GM12878 (cell line): ENCODE measurements at regions not wholly inside any gene's neighbourhood (a gene's known extent, or its start where the extent isn't known, plus 50 kb on each side); places are given as distances from the start of the nearest gene placed in this dataset.

Experiments
- ATAC-seq: fragments of 200-7000 bp; cut with Tn5 transposase; 3 replicates; pipeline ENCODE4 v1.9.1; 2020; ENCODE audit warnings: mild to moderate bottlenecking, moderate library complexity
- BruUV-seq: library from RNA; stranded (reverse); fragments of 400-500 nt; replicated peaks from 2 replicates; lab custom pipeline; 2021; lab: Mats Ljungman, UMichigan
- CTCF ChIA-PET: fragments of 300-600 bp; sonication (Branson Sonifier 250); formaldehyde crosslinking; extraction: SDS; loops from one replicate; lab custom pipeline; 2021; ENCODE audit warnings: inconsistent platforms; lab: Yijun Ruan, JAX
- POLR2A ChIA-PET: fragments of 350-600 bp; formaldehyde crosslinking; extraction: SDS; loops from one replicate; lab custom pipeline; 2021; ENCODE audit warnings: inconsistent platforms; lab: Charles Lee
- RAD21 ChIA-PET: fragments of 300-600 bp; sonication (Branson Sonifier 250); formaldehyde crosslinking; loops from one replicate; lab custom pipeline; 2023; ENCODE audit warnings: antibody characterized with exemption; ENCODE audit not compliant: unreplicated experiment; lab: Charles Lee
- SMC1A ChIA-PET: fragments of 300-600 bp; sonication (Branson Sonifier 250); formaldehyde crosslinking; loops from one replicate; lab custom pipeline; 2023; ENCODE audit not compliant: unreplicated experiment, uncharacterized antibody; lab: Charles Lee
- DNase-seq: peaks from one replicate; pipeline ENCODE4 v3.0.0-alpha.2; 2011; ENCODE audit warnings: low read depth, low spot score
- FAIRE-seq: peaks from 3 replicates; lab custom pipeline; 2011; peaks lifted over from hg19 to GRCh38; lab: Jason Lieb, UNC
- H2AFZ ChIP-seq: 2 replicates; pipeline ENCODE4 v1.6.0; 2011; ENCODE audit warnings: low read depth, low read length, control low read depth; ENCODE audit not compliant: control insufficient read depth
- H3K27ac ChIP-seq: 2 replicates; pipeline ENCODE4 v1.5.1; 2011; ENCODE audit warnings: control low read depth; ENCODE audit not compliant: control insufficient read depth, insufficient read depth
- H3K27me3 ChIP-seq, 2 experiments: replicated peaks in 1 of 2; 2 replicates each; pipeline versions ENCODE4 v1.6.0 to v1.6.1; 2011; ENCODE audit warnings: low read length in 1 of 2; ENCODE audit not compliant: control insufficient read depth in 2 of 2, insufficient read depth in 2 of 2
- H3K36me3 ChIP-seq, 2 experiments: 2 replicates each; pipeline ENCODE4 v1.5.1; 2011; ENCODE audit warnings: low read length in 1 of 2; ENCODE audit not compliant: control insufficient read depth in 2 of 2, insufficient read depth in 2 of 2
- H3K4me1 ChIP-seq: 2 replicates; pipeline ENCODE4 v1.6.1; 2011; ENCODE audit warnings: mild to moderate bottlenecking, low read length, moderate library complexity, mixed read lengths; ENCODE audit not compliant: control insufficient read depth, insufficient read depth
- H3K4me2 ChIP-seq: 2 replicates; pipeline ENCODE4 v1.6.0; 2011; ENCODE audit warnings: control low read depth; ENCODE audit not compliant: control insufficient read depth, insufficient read depth
- H3K4me3 ChIP-seq: fragments of 200-600 bp; sonication (generic); 2 replicates; pipeline ENCODE4 v1.5.1; 2016
- H3K79me2 ChIP-seq: 2 replicates; pipeline ENCODE4 v1.6.0; 2011; ENCODE audit warnings: low read length; ENCODE audit not compliant: control insufficient read depth, insufficient read depth
- H3K9ac ChIP-seq: 2 replicates; pipeline ENCODE4 v1.8.0; 2011; ENCODE audit warnings: low read length, control low read depth, mixed read lengths; ENCODE audit not compliant: control insufficient read depth, insufficient read depth
- H3K9me3 ChIP-seq: replicated peaks from 3 replicates; pipeline ENCODE4 v1.5.1; 2011; ENCODE audit warnings: mild to moderate bottlenecking, low read length; ENCODE audit not compliant: control insufficient read depth, insufficient read depth
- H4K20me1 ChIP-seq: 2 replicates; pipeline ENCODE4 v1.6.0; 2011; ENCODE audit not compliant: control insufficient read depth, insufficient read depth
- BACH1 ChIP-seq: fragments of 450-650 bp; IDR thresholded peaks from 2 replicates; pipeline ENCODE4 v1.6.1; 2017; ENCODE audit warnings: mild to moderate bottlenecking, borderline replicate concordance
- CBX3 ChIP-seq: fragments of 200-600 bp; sonication (generic); IDR thresholded peaks from 2 replicates; pipeline ENCODE4 v1.6.1; 2016; ENCODE audit warnings: low read depth, borderline replicate concordance
- CREM ChIP-seq: IDR thresholded peaks from 2 replicates; pipeline ENCODE4 v1.6.1; 2014; ENCODE audit warnings: antibody characterized with exemption, low read depth
- FOS ChIP-seq: IDR thresholded peaks from 3 replicates; pipeline ENCODE4 v1.6.1; 2011; ENCODE audit warnings: borderline replicate concordance; ENCODE audit not compliant: insufficient read length; ENCODE audit errors: extremely low read depth
- JUND ChIP-seq: IDR thresholded peaks from 2 replicates; pipeline ENCODE4 v1.6.1; 2012; ENCODE audit warnings: low read depth, mild to moderate bottlenecking, low read length, improper control_type of control experiment, moderate library complexity
- NKRF ChIP-seq: fragments of 450-650 bp; conservative IDR thresholded peaks from 2 replicates; pipeline ENCODE4 v1.6.1; 2017; ENCODE audit warnings: mild to moderate bottlenecking, moderate library complexity
- RAD51 ChIP-seq: fragments of 450-650 bp; IDR thresholded peaks from 2 replicates; pipeline ENCODE4 v1.6.1; 2016; ENCODE audit warnings: moderate library complexity, mild to moderate bottlenecking, inconsistent platforms
- SPI1 ChIP-seq: IDR thresholded peaks from 2 replicates; pipeline ENCODE4 v1.6.1; 2011; ENCODE audit warnings: low read depth, mild to moderate bottlenecking, low read length, moderate library complexity, borderline replicate concordance; ENCODE audit not compliant: insufficient read depth
- SUPT20H ChIP-seq: IDR thresholded peaks from 2 replicates; pipeline ENCODE4 v1.6.1; 2011; ENCODE audit warnings: low read depth, mild to moderate bottlenecking, low read length, moderate library complexity, borderline replicate concordance; ENCODE audit not compliant: control insufficient read depth
- TCF7 ChIP-seq: IDR thresholded peaks from 2 replicates; pipeline ENCODE4 v1.6.1; 2014; ENCODE audit warnings: antibody characterized with exemption, borderline replicate concordance
- ZBED1 ChIP-seq: IDR thresholded peaks from 2 replicates; pipeline ENCODE4 v1.6.1; 2016; ENCODE audit warnings: borderline replicate concordance
- ZNF207 ChIP-seq: fragments of 450-650 bp; IDR thresholded peaks from 2 replicates; pipeline ENCODE4 v1.6.1; 2014; ENCODE audit warnings: antibody characterized with exemption, mild to moderate bottlenecking, borderline replicate concordance
- ZNF274 ChIP-seq: IDR thresholded peaks from one replicate; pipeline ENCODE4 v1.8.0; 2011; ENCODE audit not compliant: insufficient read length, insufficient read depth
- ZNF384 ChIP-seq: IDR thresholded peaks from 2 replicates; pipeline ENCODE4 v1.6.1; 2012; ENCODE audit warnings: low read depth, mild to moderate bottlenecking, low read length, improper control_type of control experiment, borderline replicate concordance
- in situ Hi-C: fragments of 300-500 bp; cut with MboI; formaldehyde crosslinking; loops from 9 replicates; pipeline ENCODE4 v1.14.3; 2018; ENCODE audit warnings: mixed read lengths
- intact Hi-C: fragments of 100-400 bp; cut with micrococcal nuclease; formaldehyde crosslinking; loops from one replicate; pipeline ENCODE4 v1.14.2; 2022; ENCODE audit not compliant: unreplicated experiment
- TF ChIP-seq, protein P1 (sequence below): fragments of 450-650 bp; IDR thresholded peaks from 2 replicates; pipeline ENCODE4 v1.6.1; 2017; ENCODE audit warnings: mild to moderate bottlenecking, moderate library complexity
- TF ChIP-seq, protein P2 (sequence below): fragments of 450-650 bp; IDR thresholded peaks from 2 replicates; pipeline ENCODE4 v1.6.1; 2018; ENCODE audit warnings: borderline replicate concordance, mild to moderate bottlenecking; ENCODE audit not compliant: partially characterized antibody

- TF ChIP-seq JUND (no peak), ZNF207 (no peak), TCF7 (no peak), CBX3 (no peak), ZNF274 (no peak), ZBED1 (no peak), SPI1 (no peak), ZNF384 (no peak), RAD51 (no peak)
- TF ChIP-seq, protein P1, sequence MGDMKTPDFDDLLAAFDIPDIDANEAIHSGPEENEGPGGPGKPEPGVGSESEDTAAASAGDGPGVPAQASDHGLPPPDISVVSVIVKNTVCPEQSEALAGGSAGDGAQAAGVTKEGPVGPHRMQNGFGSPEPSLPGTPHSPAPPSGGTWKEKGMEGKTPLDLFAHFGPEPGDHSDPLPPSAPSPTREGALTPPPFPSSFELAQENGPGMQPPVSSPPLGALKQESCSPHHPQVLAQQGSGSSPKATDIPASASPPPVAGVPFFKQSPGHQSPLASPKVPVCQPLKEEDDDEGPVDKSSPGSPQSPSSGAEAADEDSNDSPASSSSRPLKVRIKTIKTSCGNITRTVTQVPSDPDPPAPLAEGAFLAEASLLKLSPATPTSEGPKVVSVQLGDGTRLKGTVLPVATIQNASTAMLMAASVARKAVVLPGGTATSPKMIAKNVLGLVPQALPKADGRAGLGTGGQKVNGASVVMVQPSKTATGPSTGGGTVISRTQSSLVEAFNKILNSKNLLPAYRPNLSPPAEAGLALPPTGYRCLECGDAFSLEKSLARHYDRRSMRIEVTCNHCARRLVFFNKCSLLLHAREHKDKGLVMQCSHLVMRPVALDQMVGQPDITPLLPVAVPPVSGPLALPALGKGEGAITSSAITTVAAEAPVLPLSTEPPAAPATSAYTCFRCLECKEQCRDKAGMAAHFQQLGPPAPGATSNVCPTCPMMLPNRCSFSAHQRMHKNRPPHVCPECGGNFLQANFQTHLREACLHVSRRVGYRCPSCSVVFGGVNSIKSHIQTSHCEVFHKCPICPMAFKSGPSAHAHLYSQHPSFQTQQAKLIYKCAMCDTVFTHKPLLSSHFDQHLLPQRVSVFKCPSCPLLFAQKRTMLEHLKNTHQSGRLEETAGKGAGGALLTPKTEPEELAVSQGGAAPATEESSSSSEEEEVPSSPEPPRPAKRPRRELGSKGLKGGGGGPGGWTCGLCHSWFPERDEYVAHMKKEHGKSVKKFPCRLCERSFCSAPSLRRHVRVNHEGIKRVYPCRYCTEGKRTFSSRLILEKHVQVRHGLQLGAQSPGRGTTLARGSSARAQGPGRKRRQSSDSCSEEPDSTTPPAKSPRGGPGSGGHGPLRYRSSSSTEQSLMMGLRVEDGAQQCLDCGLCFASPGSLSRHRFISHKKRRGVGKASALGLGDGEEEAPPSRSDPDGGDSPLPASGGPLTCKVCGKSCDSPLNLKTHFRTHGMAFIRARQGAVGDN = no peak
- TF ChIP-seq, all 136 proteins: peak for 0
Measured at GRCh38 chr2:6676241-6676640, 189.5 kb downstream of the CMPK2 start (continued).

GRCh38 chr2:6676776-6677175 is 188.9 kb downstream of the CMPK2 start:
- TF ChIP-seq NKRF (no peak), ZNF207 (no peak), BACH1 (no peak), CREM (no peak), SUPT20H (no peak), FOS (no peak)
- TF ChIP-seq, protein P2, sequence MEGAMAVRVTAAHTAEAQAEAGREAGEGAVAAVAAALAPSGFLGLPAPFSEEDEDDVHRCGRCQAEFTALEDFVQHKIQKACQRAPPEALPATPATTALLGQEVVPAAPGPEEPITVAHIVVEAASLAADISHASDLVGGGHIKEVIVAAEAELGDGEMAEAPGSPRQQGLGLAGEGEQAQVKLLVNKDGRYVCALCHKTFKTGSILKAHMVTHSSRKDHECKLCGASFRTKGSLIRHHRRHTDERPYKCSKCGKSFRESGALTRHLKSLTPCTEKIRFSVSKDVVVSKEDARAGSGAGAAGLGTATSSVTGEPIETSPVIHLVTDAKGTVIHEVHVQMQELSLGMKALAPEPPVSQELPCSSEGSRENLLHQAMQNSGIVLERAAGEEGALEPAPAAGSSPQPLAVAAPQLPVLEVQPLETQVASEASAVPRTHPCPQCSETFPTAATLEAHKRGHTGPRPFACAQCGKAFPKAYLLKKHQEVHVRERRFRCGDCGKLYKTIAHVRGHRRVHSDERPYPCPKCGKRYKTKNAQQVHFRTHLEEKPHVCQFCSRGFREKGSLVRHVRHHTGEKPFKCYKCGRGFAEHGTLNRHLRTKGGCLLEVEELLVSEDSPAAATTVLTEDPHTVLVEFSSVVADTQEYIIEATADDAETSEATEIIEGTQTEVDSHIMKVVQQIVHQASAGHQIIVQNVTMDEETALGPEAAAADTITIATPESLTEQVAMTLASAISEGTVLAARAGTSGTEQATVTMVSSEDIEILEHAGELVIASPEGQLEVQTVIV = no peak
- CTCF ChIA-PET = no interaction called here
- Histone ChIP-seq H3K9me3 (no peaks in the 10 kb centered on the region), H3K9ac (no peak overlapping the region), H3K36me3 (no peaks in the 10 kb centered on the region), H2AFZ (no peak overlapping the region), H3K27me3 (no peaks in the 10 kb centered on the region; a peak in 1 of 4 replicates), H3K4me3 (no peak overlapping the region), H3K4me2 (no peak overlapping the region), H3K4me1 (no peaks in the 10 kb centered on the region), H3K79me2 (no peaks in the 10 kb centered on the region), H4K20me1 (no peaks in the 10 kb centered on the region), H3K27ac (no peak overlapping the region)
- SMC1A ChIA-PET = no interaction called here
- intact Hi-C loops (no loop called here), in situ Hi-C loops (no loop called here)
- DNase-seq = no peak
- no TSS peak for BruUV-seq
- no peak for ATAC-seq
- POLR2A ChIA-PET = no interaction called here
- RAD21 ChIA-PET = no interaction called here
- no peak for FAIRE-seq
